Right lobe of liver (tissue), 6 donors: ENCODE measurements at regions not wholly inside any gene's neighbourhood (a gene's known extent, or its start where the extent isn't known, plus 50 kb on each side); places are given as distances from the start of the nearest gene placed in this dataset.

Experiments
- ATAC-seq, 4 donors: fragments of 200-7000 bp; cut with Tn5 transposase; one replicate each; pipeline ENCODE4 v1.9.1; 2020; ENCODE audit warnings: mild to moderate bottlenecking in 4 of 4, moderate library complexity in 4 of 4
- DNase-seq, 3 donors: peaks; one replicate each; pipeline ENCODE4 v3.0.0-alpha.2; 2020
- H3K27ac ChIP-seq, 3 donors: fragments of 200-600 bp; one replicate each; pipeline ENCODE4 v1.8.0; 2022
- H3K27me3 ChIP-seq, 2 donors: fragments of 200-600 bp; one replicate each; pipeline ENCODE4 v1.8.0; 2022
- H3K36me3 ChIP-seq, 4 donors: fragments of 200-600 bp; sonication (generic) in 1 of 4; one replicate each; pipeline versions ENCODE4 v1.5.1 to v1.8.0; 2017 to 2022; ENCODE audit warnings: control low read depth in 1 of 4
- H3K4me1 ChIP-seq, 4 donors: fragments of 200-600 bp; sonication (generic) in 1 of 4; one replicate each; pipeline versions ENCODE4 v1.5.1 to v1.8.0; 2017 to 2022; ENCODE audit warnings: control low read depth in 1 of 4
- H3K4me3 ChIP-seq, 3 donors: fragments of 200-600 bp; one replicate each; pipeline ENCODE4 v1.8.0; 2022
- H3K9me3 ChIP-seq, 4 donors: fragments of 200-600 bp; sonication (generic) in 1 of 4; one replicate each; pipeline versions ENCODE4 v1.5.1 to v1.8.0; 2017 to 2022; ENCODE audit warnings: control low read depth in 1 of 4
- CTCF ChIP-seq, 4 donors: fragments of 200-600 bp in 3 of 4; fragments of 450-650 bp in 1 of 4; IDR thresholded peaks; one replicate each; pipeline versions ENCODE4 v1.5.1 to v1.8.0; 2016 to 2022; ENCODE audit warnings: antibody characterized with exemption in 4 of 4, mild to moderate bottlenecking in 2 of 4
- POLR2A ChIP-seq: fragments of 450-650 bp; IDR thresholded peaks from one replicate; pipeline ENCODE4 v1.6.1; 2017; ENCODE audit warnings: antibody characterized with exemption, mild to moderate bottlenecking
- WGBS: methylation state at CpG from one replicate; pipeline ENCODE4 v1.1.6; 2018; ENCODE audit warnings: low coverage, low lambda C conversion rate; ENCODE audit not compliant: insufficient coverage; ENCODE audit errors: missing lambda C conversion rate; 5-methylcytosine and 5-hydroxymethylcytosine counted together
- intact Hi-C, 2 donors: fragments of 100-400 bp; cut with DNase I; formaldehyde crosslinking; loops; one replicate each; pipeline versions ENCODE4 v1.11.2 to v1.14.1; 2022
- donor health status: DM: no; HTN: yes; CAD: no.
- donor health status: DM: no; HTN: no; CAD: no.
- donor health status: DM: no; HTN: no; CAD: no.
- donor health status: DM: no; HTN: yes; CAD: no.
- donor health status: DM: no; HTN: yes; CAD: no.

GRCh38 chr2:107001062-107001461 is 115.1 kb upstream of the ST6GAL2 start:
- DNase-seq, result no peak
- TF ChIP-seq CTCF (IDR thresholded peaks at IDR 0.05) (no peak), POLR2A (no peak)
- H3K4me3 ChIP-seq, result no peak overlapping the region

GRCh38 chr2:107001551-107001950 is 115.6 kb upstream of the ST6GAL2 start:
- Histone ChIP-seq H3K4me1 (no peaks in the 10 kb centered on the region), H3K36me3 (no peaks in the 10 kb centered on the region), H3K27me3 (no peaks in the 10 kb centered on the region), H3K4me3 (no peak overlapping the region), H3K27ac (no peak overlapping the region), H3K9me3 (no peaks in the 10 kb centered on the region)
- DNase-seq (no peak), ATAC-seq (no peak)
- TF ChIP-seq CTCF (IDR thresholded peaks at IDR 0.05) (no peak), POLR2A (no peak)
- intact Hi-C loops, result no loop called here
- 35% methylated on average over 5 of the region's 5 CpGs for WGBS

More at GRCh38 chr2:107001062-107001461, 115.1 kb upstream of the ST6GAL2 start:
- WGBS, result 41% methylated on average over 2 of the region's 2 CpGs
- intact Hi-C loops, result no loop called here
- Histone ChIP-seq H3K27ac (no peak overlapping the region), H3K27me3 (no peaks in the 10 kb centered on the region), H3K4me1 (no peaks in the 10 kb centered on the region), H3K9me3 (no peaks in the 10 kb centered on the region), H3K36me3 (no peaks in the 10 kb centered on the region)
- no peak for ATAC-seq

GRCh38 chr2:107001964-107002696 is 116.2 kb upstream of the ST6GAL2 start:
- Histone ChIP-seq H3K36me3 (no peaks in the 10 kb centered on the region), H3K4me3 (no peak overlapping the region), H3K4me1 (no peaks in the 10 kb centered on the region), H3K9me3 (no peaks in the 10 kb centered on the region), H3K27me3 (no peaks in the 10 kb centered on the region), H3K27ac (no peak overlapping the region)
- WGBS, result 45% methylated on average over 4 of the region's 4 CpGs
- ATAC-seq, result no peak
- DNase-seq, result no peak
- intact Hi-C loops, result no loop called here
- TF ChIP-seq POLR2A, result no peak
- TF ChIP-seq CTCF (IDR thresholded peaks at IDR 0.05), result no peak

- intact Hi-C loops, result no loop called here
- no peak overlapping the region for H3K4me3 ChIP-seq
- no peaks in the 10 kb centered on the region for H3K27me3 ChIP-seq
- WGBS, result 25% methylated on average over 1 of the region's 1 CpG
- no peak for ATAC-seq
- TF ChIP-seq POLR2A (no peak), CTCF (IDR thresholded peaks at IDR 0.05) (no peak)
- no peak overlapping the region for H3K27ac ChIP-seq
- DNase-seq, result no peak
- no peaks in the 10 kb centered on the region for H3K9me3 ChIP-seq
- no peaks in the 10 kb centered on the region for H3K4me1 ChIP-seq
- H3K36me3 ChIP-seq, result no peaks in the 10 kb centered on the region
These were observed 116.8 kb upstream of the ST6GAL2 start for GRCh38 chr2:107002735-107003134.

GRCh38 chr2:107005853-107006252 is 119.9 kb upstream of the ST6GAL2 start:
- ATAC-seq, result no peak
- TF ChIP-seq CTCF (IDR thresholded peaks at IDR 0.05) (no peak), POLR2A (no peak)
- no peaks in the 10 kb centered on the region for H3K36me3 ChIP-seq

More at GRCh38 chr2:107005853-107006252, 119.9 kb upstream of the ST6GAL2 start:
- intact Hi-C loops, result no loop called here
- H3K4me3 ChIP-seq, result no peak overlapping the region
- WGBS, result 27% methylated on average over 5 of the region's 6 CpGs
- H3K27me3 ChIP-seq, result no peaks in the 10 kb centered on the region
- DNase-seq, result no peak
- no peaks in the 10 kb centered on the region for H3K9me3 ChIP-seq
- H3K4me1 ChIP-seq, result no peaks in the 10 kb centered on the region
- no peak overlapping the region for H3K27ac ChIP-seq
